NCI-H1105 treated with DMSO at 0.1 percent for 48 hours (cell line): ENCODE measurements at regions not wholly inside any gene's neighbourhood (a gene's known extent, or its start where the extent isn't known, plus 50 kb on each side); places are given as distances from the start of the nearest gene placed in this dataset.
"Not testable (repeated sequence)": the region's sequence is repeated elsewhere in the genome, so short reads cannot be mapped to it uniquely, and the experiment has no call there.

Experiments used
- DNase-seq: peaks from one replicate; lab custom pipeline; 2025; lab: John Stamatoyannopoulos, UW

DNA sequence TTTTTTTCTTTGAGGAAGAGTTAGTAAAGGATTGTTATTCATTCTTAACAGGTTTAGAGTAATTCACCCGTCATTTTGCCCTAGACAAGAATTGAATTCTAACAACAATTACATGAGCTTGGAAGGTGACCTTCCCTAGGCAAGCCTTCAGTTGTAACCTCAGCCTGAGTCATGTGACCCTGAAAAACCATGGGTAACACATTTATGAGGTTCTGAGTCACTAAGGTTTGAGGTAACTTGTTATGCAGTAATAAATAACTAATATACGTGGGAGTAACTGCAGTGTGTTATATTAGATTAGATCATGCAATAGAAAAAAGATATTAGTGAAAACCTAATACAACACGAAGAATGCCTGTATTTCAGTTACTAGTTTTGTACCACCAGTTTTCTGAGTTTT, 237.6 kb upstream of the NDN start:
- no peak for DNase-seq

DNA sequence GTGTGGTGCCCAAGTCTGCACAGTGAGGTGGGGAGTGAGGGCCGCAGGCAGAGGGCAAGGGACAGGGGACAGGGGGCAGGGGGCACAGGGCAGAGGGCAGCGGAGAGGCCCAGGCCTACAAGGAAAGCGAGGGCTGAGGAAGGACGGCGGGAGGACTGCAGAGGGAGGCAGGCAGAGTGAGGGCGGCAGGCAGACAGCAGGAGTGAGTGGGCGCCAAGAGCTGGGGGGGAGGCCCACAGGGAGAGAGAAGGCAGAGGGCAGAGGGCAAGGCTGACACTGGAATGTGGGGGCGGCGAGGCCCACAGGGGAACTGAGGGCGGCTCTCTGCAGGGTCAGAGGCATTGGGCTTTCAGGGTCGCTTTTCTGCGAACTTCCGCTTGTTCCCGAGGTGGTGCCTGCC, 267.8 kb upstream of the NDN start:
- no peak for DNase-seq

DNA sequence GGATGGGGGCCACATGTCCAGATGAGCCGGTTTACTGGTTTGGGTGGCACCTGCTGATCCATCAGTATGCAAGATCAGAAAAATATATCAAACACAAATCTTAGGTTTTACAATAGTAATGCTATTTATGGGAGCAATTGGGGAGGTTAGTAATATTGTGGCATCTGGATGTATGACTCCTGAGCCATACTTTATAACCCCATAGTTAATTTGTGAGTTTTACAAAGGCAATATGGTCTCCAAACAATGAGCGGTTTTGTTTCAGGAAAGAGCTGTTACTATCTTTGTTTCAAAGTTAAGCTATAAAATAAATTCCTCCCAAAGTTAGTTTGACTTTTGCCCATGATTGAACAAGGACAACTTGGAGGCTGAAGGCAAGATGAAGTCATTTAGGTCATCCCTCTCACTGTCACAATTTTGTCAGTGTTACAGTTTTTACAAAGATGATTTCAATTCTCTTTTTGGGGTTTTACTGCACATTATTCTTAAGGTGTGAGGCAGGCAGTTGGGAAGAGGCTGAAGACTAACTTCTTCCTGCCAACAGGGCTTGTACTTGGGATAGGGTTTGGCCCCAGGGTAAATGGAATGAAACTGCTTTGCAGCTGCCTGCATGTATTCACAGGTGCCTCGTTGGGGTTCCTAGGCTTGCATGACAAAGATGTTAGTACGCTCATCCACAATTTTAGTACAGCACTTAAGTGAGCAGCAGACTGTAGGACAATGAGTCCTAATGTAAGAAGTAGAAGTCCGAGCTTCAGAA, 296.6 kb upstream of the NDN start:
- no peak for DNase-seq

DNA sequence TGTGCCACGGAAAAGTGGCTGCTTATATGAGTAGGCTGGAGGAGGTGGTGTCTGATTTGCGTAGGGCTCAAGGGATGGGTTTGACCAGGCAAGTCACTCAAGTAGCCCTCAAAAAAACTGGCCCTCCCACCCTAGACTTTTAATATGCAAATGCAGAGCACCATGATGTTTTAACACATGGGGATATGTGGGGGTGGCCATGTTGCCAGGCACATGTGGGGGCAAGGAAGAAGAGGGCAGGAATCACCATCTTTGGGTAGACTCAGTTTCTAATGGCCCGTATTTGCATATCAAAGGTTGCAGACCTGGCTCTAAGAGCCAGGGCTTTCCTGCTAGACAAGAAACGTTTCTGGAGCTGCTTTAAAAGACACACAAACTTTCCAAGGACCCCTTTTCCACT, 307.2 kb upstream of the NDN start:
- no peak for DNase-seq

DNA sequence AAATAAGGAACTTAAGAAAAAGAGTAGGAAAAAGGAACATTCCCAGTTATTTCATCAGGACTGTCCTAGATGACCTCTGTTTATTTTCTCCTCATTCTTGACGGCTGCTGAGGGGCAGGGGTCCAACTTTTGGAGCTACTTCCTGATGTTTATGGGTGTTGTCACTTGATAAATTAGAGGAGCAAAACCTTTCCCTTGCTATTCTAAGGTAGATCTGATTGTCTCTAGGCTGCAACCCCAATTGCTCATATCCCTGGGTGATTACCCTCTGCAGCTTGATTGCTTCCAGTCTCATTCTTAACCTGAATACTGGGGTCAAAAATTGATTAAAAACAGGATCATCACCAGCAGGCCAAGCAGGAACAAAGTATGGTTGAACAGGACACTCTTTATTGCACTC, 311.0 kb upstream of the NDN start:
- no peak for DNase-seq

DNA sequence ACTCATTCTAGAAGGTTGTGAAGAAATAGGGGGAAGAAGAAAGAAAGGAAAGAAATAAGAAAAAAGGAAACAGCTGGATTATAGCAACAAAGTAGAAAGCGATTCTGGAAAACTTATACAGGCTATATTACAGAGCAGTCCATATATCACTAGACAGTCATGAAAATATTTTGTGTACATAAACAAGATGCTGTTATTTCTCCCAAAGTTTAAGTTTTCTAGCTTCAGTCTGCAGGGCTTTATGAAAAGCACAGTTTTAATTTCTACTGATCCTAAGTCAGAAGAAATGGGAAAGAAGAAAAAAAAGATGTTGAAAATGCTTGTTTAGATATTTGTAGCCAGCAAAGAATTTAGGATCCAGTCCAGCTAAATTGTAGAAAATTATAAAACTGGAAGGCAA, 321.4 kb upstream of the NDN start:
- DNase-seq, result no peak

DNA sequence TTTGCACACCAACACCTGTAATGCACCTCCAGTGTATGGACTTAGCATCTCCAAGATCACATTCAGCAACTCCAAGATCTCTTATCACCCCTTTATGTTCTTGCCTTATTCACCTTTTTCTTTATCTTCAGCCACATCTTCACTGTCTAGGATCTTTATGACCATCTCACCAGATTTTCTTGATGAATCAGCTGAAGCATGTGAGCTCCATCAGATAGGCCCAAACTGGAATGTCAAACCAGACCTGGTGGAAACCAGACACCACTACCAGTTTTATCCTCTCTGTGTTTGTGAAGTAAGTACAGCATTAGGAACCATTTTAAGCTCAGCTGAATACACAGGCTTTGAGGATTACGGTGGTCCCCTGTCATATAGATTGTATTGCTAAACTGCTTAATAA, 330.4 kb upstream of the NDN start:
- DNase-seq, result no peak

DNA sequence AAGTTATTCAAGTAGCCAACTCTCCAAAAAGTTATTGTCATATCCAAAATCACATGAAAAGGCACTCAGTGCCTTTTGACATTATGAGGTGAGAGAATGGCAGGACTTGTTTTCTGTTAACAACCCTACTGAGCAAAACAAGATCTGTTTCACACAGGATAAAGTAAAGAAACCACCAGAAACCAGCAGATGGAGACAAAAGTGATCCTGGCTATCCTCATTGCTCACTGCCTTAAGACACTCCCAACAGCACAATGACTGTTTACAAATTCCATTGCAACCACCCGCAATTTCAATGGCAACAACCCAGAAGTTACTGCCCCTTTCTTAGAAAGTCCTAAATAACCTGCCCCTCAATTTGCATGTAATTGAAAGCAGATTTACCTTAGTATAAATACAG, 352.6 kb upstream of the NDN start:
- DNase-seq, result no peak

DNA sequence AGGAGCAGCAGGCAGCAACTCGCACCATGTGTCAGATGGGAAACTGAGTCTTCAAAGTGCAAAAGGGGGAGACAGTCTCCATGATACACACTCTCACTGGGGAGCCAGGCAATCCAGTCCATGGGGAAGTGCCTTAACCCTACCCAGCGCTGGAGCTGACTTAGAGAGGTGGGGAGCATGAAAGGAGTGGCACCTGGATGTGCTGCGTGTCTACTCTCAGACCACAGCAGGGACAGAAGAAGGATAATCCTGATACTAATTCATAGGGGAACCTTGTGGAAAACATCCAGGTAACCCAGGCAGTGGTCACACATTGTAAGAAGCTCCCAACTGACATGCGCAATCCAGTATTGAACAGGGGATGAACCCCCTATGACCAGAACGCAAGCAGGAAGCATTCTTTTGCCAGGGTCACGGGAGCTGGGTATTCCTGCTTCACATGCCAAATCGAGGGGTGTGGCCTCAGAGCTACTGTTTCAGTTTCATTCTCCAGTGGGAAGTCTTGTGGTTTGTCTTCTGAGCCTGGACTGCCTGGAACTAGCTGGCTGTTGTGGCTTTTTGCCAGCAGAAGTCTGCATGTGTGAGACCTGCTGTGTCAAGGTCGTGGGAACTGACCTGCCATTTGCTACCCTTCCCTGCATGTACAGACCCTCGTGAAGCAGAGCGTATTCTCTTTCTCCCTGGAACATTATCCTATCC, 367.6 kb upstream of the NDN start:
- peak; percentile 7 for DNase-seq

DNA sequence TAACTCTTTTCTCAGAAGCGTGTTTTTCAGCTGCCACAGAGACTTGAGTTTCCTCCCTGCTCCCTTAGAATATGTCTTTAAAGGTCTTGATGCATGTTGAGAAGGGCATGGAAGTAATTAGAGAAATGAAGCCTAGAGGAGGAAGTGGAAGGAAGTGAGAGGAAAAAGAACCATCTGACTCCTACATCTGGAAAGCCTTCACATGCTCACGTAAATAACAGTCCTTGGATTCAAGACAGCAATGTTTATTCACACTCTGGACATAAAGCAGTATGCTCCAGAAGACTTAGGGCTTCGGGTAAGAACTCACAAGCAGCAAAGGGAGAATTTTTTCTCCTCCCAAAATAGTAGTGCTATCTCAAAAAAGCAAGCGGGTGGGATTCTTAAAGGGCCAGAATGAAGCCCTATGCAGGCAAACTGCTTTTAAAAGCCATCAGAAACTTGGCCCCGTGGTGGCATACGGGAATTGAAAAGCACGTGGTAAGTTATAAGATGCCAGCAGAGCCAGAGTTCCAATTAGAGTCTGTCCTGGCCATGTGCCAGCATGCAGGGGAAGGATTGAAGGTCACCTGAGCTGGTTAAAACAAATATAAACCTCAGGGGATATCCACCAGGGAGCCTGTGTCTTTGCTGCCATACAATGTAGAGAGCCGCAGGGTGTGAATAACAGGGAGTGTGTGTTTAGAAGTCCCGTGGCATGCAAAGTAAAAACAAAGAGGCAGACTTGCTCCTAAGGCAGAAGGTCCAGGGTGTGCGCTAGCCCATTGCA, 380.8 kb upstream of the NDN start:
- DNase-seq, result no peak

DNA sequence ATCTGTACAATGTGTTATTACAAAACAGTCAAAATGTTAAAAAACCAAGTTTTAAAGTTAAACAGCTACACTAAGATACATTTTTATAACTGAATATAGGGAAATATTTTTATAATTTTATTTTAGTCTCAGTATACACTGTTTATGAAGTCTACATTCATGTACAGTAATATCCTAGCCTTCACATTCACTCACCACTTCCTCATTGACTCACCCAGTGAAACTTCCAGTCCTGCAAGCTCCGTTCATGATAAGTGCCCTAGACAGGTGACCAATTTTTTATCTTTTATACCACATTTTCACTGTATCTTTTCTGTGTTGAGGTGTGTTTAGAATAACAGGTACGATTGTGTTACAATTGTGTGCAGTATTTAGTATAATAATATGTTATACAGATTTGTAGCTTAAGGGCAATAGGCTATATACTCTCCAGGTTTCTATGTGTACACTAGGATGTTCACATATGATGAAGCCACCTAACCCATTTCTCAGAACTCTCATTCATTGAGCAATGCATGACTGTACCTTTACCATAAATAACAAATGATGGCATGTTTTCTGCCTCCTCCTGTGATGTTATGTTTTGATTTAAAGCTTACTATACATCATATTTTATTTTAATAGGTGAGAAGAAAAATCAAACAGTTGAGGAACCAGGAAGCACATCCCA, 388.4 kb upstream of the NDN start:
- DNase-seq, result no peak

DNA sequence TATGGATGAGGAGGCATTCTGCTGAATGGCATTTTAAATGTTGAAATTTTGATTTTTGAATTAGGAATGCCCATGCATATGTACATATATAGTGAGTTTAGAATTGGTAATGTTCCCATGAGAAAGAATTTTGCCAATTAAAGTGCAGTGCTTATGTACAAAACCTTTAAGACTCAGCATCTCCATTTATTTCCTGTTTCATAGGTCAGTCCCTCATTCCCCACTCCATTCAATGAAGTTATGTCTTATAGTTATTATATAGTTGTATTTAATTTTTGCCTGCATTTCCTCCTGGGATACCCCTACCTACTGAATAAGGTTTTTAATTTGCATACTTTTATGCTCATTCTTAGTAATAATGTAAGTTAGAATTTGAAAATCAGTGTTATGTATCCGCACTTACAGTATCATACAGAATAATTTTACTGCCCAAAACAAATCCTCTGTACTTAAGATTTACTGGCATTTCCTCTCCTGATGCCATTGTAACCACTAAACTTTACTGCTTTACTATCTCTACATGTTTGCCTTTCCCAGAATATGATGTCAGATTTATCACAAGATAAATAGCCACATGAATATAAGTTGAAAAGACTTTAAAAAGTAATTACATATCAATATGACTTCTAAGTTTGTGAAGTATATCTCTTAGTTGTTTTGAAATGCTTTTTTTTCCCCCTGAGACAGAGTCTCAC, 389.1 kb upstream of the NDN start:
- no peak for DNase-seq

DNA sequence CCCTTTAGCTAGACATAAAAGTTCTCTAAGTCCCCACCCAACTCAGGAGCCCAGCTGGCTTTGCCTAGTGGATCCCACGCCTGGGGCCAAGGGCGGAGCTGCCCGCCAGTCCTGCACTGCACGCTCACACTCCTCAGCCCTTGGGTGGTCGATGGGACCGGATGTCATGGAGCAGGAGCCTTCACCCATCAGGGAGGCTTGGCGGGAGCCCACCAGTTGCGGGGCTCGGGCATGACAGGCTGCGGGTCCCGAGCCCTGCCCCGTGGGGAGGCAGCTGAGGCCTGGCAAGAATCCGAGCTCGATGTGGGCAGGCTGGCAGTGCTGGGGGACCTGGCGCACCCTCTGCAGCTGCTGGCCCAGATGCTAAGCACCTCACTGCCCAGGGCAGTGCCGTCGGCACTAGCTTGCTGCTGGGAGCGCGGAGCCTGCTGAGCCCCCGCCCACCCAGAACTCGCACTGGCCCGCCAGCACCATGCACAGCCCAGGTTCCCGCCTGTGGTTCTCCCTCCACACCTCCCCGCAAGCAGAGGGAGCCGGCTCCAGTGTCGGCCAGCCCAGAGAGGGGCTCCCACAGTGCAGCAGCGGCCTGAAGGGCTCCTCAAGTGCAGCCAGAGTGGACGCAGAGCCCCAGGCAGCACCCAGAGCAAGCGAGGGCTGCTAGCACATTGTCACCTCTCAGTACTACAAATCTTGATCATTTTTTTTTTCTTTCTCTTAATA, 391.4 kb upstream of the NDN start:
- DNase-seq, result no peak

DNA sequence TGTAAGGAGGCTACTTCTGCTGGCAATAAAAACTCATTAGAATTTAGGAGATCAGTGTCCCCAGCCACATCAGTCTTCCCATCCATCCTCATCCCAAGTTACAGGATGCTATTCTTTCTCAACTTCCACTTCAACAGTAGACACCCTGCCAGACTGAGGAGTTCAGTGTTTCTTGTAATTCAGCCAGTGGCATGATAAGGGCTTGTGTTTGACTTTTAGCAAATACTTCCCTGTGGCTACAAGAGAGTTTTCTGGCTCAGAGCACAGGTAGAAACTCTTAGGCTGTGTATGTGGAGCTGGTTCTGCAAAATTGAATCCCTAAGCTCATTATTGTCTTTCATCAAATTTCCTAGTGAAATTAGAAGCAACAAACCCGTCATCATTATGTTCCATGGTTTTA, 401.8 kb upstream of the NDN start:
- DNase-seq, result not testable (repeated sequence)

DNA sequence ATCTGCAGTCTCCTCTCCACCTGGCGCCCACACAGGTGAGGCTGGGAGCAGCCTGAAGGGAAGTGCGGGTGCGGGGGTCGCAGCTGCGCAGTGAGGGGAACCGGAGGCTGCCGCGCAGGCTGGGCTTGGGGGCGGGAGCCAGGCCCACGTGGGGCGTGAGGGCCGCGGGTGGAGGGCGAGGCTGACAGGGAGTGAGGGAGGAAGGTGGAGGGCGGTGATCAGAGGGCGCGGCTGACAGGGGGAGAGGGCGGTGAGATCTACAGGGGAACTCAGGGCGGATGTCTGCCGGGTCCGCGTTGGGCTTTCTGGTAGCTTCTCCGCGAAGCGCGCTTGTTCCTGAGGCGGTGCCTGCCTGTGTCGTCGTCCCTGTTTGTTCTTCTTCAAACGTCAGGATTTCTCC, 414.4 kb upstream of the NDN start:
- not testable (repeated sequence) for DNase-seq

DNA sequence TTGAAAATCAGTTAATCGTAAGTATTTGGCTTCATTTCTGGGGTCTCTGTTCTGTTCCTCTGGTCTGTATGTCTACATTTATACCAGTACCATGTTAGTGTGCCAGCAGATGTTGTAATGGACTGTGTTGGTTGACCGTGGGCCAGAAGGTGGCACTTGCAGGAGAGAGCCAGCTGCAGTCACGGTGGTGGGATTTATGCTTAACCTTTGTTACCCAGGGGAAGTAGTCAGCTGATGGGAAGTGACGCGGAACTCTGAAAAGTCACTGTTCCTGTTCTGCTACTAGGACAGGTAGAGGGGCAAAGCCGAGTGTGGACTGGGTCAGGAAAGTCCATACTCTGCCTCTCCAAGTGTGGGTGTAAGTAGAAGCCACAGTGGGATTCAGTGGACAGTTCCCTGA, 420.4 kb upstream of the NDN start:
- not testable (repeated sequence) for DNase-seq

DNA sequence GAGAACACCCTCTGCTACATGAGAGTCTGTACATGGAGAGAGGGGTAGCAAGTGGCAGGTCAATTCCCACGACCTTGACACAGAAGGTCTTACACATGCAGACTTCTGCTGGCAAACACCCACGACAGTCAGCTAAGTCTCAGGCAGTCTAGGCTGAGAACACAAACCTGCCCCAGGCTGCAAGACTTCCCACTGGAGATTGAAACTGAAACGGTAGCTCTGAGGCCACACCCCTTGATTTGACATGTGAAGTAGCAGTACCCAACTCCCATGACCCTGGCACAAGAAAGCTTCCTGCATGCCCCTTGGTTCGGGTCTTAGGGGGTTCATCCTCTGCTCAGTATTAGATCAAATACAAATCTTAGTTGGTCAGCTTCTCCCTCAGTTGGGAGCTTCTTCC, 420.8 kb upstream of the NDN start:
- DNase-seq, result not testable (repeated sequence)

DNA sequence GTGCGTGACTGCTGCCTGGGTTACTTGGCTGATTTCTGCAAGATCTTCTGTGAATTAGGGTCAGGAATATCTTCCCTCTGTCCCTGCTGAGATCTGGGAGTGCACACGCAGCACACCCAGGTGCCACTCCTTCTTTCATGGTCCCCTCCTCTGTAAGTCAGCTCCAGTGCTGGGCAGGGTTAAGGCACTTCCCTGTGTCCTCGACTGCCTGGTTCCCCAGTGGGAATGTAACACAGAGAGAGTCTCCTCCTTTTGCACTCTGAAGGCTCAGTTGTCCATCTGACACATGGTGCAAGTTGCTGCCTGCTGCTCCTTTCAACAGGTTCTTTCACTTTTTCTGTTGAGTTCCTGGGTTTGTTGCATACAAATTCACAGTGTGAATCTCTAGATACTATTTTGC, 421.2 kb upstream of the NDN start:
- not testable (repeated sequence) for DNase-seq

DNA sequence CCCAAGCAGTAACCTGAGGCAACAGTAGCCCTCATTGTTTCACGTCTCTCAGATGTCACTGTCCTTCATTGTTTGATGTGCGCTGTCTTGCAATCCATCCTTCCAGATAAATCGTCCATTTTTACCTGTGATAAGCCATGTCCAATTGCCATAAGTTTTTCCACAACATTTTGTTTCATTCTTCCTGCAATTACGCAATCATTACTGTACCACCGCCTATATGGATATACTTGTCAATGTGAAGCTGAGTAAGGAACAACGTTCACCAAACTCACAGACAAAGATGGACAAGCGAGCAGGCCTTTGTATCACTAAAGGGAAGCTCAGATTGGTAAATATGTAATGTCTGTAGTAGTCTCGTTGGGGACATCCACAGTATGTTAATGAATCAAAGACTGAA, 452.5 kb upstream of the NDN start:
- DNase-seq, result not testable (repeated sequence)

DNA sequence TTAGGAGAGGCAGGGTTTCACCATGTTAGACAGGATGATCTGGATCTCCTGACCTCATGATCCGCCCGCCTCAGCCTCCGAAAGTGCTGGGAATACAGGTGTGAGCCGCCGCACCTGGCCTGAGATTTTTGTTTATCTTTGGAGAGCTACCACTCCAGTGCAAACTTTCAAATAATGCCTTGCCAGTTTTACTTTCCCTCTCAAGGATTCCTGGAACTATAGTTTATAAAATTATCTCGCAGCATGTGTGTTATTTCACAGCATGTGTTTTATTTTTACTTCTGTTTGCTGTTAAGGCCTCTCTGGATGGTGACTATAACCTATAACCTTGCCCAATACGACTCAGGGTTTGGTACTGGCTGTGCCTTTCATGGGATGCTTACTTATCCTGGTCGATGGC, 458.0 kb upstream of the NDN start:
- not testable (repeated sequence) for DNase-seq

DNA sequence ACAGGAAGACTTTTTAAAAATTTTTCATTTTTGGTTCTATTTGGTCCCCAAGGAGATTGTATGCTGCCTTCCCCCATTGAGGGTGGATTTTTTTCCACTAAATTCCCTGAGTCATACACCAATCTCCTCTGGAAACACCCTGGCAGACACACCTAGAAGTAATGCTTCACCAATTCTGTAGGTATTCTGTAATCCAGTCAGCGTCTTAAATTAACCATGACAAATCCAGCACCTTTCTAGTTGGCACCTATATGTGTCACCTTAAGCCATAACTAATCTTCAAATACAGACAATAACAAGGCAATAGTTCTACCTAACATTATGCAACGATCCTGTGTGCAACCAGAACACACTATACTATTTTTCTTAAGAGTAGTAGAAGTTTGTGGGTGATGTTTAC, 459.1 kb upstream of the NDN start:
- no peak for DNase-seq
